H1 (cell line): ENCODE measurements at regions not wholly inside any gene's neighbourhood (a gene's known extent, or its start where the extent isn't known, plus 50 kb on each side); places are given as distances from the start of the nearest gene placed in this dataset.

Source experiments
- CTCF ChIA-PET: fragments of 300-600 bp; sonication (Branson Sonifier 250); formaldehyde crosslinking; loops from one replicate; lab custom pipeline; 2021; ENCODE audit not compliant: partially characterized antibody; lab: Charles Lee
- POLR2A ChIA-PET: fragments of 300-600 bp; sonication (Branson Sonifier 250); formaldehyde crosslinking; loops from one replicate; lab custom pipeline; 2021; ENCODE audit warnings: inconsistent platforms; ENCODE audit not compliant: partially characterized antibody; lab: Charles Lee
- DNase-seq, 2 experiments: peaks; one replicate each; pipeline versions ENCODE4 v3.0.0 to v3.0.0-alpha.2; 2010 to 2022; ENCODE audit warnings: low spot score in 2 of 2, low read depth in 1 of 2, mixed read lengths in 1 of 2
- FAIRE-seq: peaks from 2 replicates; lab custom pipeline; 2011; peaks lifted over from hg19 to GRCh38; lab: Jason Lieb, UNC
- H2AFZ ChIP-seq: 2 replicates; pipeline ENCODE4 v1.8.1; 2012; ENCODE audit warnings: low read length, inconsistent platforms
- H2AK5ac ChIP-seq: 2 replicates; pipeline ENCODE4 v1.6.1; 2013; ENCODE audit warnings: low read depth, low read length
- H2BK120ac ChIP-seq: replicated peaks from 2 replicates; pipeline ENCODE3; 2013; ENCODE audit warnings: low read depth, low read length, inconsistent platforms
- H2BK12ac ChIP-seq: 2 replicates; pipeline ENCODE4 v1.6.1; 2013; ENCODE audit warnings: low read depth, low read length
- H2BK15ac ChIP-seq: 2 replicates; pipeline ENCODE4 v1.6.1; 2013; ENCODE audit warnings: low read length
- H2BK20ac ChIP-seq: 2 replicates; pipeline ENCODE4 v1.6.1; 2013; ENCODE audit warnings: low read length
- H2BK5ac ChIP-seq: 2 replicates; pipeline ENCODE4 v1.6.1; 2013; ENCODE audit warnings: low read depth, low read length
- H3K14ac ChIP-seq: 2 replicates; pipeline ENCODE4 v1.6.1; 2013; ENCODE audit warnings: inconsistent platforms; ENCODE audit not compliant: insufficient read length
- H3K18ac ChIP-seq: 2 replicates; pipeline ENCODE4 v1.6.1; 2013; ENCODE audit warnings: low read length; ENCODE audit errors: extremely low read depth
- H3K23ac ChIP-seq: 2 replicates; pipeline ENCODE4 v1.6.1; 2013; ENCODE audit warnings: inconsistent platforms; ENCODE audit not compliant: insufficient read length
- H3K23me2 ChIP-seq: 2 replicates; pipeline ENCODE4 v1.6.1; 2013; ENCODE audit warnings: low read depth, low read length
- H3K27ac ChIP-seq: 2 replicates; pipeline ENCODE4 v1.6.1; 2011; ENCODE audit warnings: low read depth, low read length, inconsistent platforms
- H3K27me3 ChIP-seq, 4 experiments: replicated peaks in 1 of 4; 1 replicate in 1 of 4; 2 replicates in 3 of 4; pipeline versions ENCODE4 v1.6.1 to v1.8.1; 2011 to 2013; ENCODE audit warnings: low read length in 3 of 4, mild to moderate bottlenecking in 3 of 4, inconsistent platforms in 2 of 4, mixed read lengths in 2 of 4, moderate library complexity in 1 of 4; ENCODE audit not compliant: control insufficient read depth in 3 of 4, insufficient read depth in 3 of 4; ENCODE audit errors: extremely low read depth in 1 of 4
- H3K36me3 ChIP-seq, 4 experiments: 2 replicates each; pipeline versions ENCODE4 v1.6.1 to v1.8.1; 2011 to 2013; ENCODE audit warnings: mild to moderate bottlenecking in 4 of 4, low read length in 3 of 4, moderate library complexity in 2 of 4, control low read depth in 1 of 4, inconsistent platforms in 1 of 4; ENCODE audit not compliant: insufficient read depth in 4 of 4, control insufficient read depth in 2 of 4
- H3K4ac ChIP-seq: replicated peaks from 2 replicates; pipeline ENCODE3; 2013; ENCODE audit warnings: low read length, low read depth, mixed read lengths, inconsistent platforms; ENCODE audit not compliant: insufficient read length
- H3K4me1 ChIP-seq, 4 experiments: replicated peaks in 1 of 4; 1 replicate in 1 of 4; 2 replicates in 3 of 4; pipeline versions ENCODE4 v1.6.1 to v1.8.1; 2011 to 2013; ENCODE audit warnings: low read length in 3 of 4, inconsistent platforms in 2 of 4, mixed read lengths in 1 of 4; ENCODE audit not compliant: insufficient read depth in 4 of 4, control insufficient read depth in 3 of 4
- H3K4me2 ChIP-seq, 2 experiments: 2 replicates each; pipeline versions ENCODE4 v1.6.1 to v1.8.1; 2011 to 2013; ENCODE audit warnings: low read depth in 2 of 2, low read length in 2 of 2, control low read depth in 1 of 2, inconsistent platforms in 1 of 2, mild to moderate bottlenecking in 1 of 2; ENCODE audit not compliant: insufficient read depth in 1 of 2
- H3K4me3 ChIP-seq, 4 experiments: fragments of 200-600, 300-600 bp in 1 of 4; sonication (generic), shearing (Covaris generic), sonication (Bioruptor Twin) in 1 of 4; 2 replicates each; pipeline versions ENCODE4 v1.5.1 to v1.8.1; 2011 to 2016; ENCODE audit warnings: low read length in 4 of 4, low read depth in 3 of 4, control low read depth in 2 of 4, inconsistent platforms in 2 of 4, mild to moderate bottlenecking in 2 of 4, mixed read lengths in 1 of 4, moderate library complexity in 1 of 4; ENCODE audit not compliant: insufficient read depth in 2 of 4; ENCODE audit errors: extremely low read depth in 1 of 4
- H3K56ac ChIP-seq: replicated peaks from 2 replicates; pipeline ENCODE3; 2013; ENCODE audit warnings: low read depth, mild to moderate bottlenecking, mixed read lengths, low read length, inconsistent platforms; ENCODE audit not compliant: insufficient read length
- H3K79me1 ChIP-seq: 2 replicates; pipeline ENCODE4 v1.6.1; 2013; ENCODE audit warnings: low read depth, low read length, control low read depth
- H3K79me2 ChIP-seq, 2 experiments: 2 replicates each; pipeline versions ENCODE4 v1.6.1 to v1.8.1; 2012 to 2013; ENCODE audit warnings: low read length in 2 of 2, mild to moderate bottlenecking in 2 of 2, inconsistent platforms in 1 of 2; ENCODE audit not compliant: insufficient read depth in 2 of 2, control insufficient read depth in 1 of 2
- H3K9ac ChIP-seq, 4 experiments: replicated peaks in 1 of 4; 1 replicate in 1 of 4; 2 replicates in 3 of 4; pipeline versions ENCODE4 v1.6.1 to v1.8.1; 2011 to 2013; ENCODE audit warnings: low read depth in 3 of 4, low read length in 3 of 4, control low read depth in 2 of 4, mild to moderate bottlenecking in 2 of 4, moderate library complexity in 2 of 4, inconsistent platforms in 1 of 4; ENCODE audit errors: extremely low read depth in 1 of 4
- H3K9me3 ChIP-seq, 2 experiments: 2 replicates each; pipeline versions ENCODE4 v1.6.1 to v1.8.1; 2012 to 2013; ENCODE audit warnings: mild to moderate bottlenecking in 2 of 2, moderate library complexity in 2 of 2, control low read depth in 1 of 2, inconsistent platforms in 1 of 2, low read depth in 1 of 2, low read length in 1 of 2, mixed read lengths in 1 of 2; ENCODE audit not compliant: insufficient read depth in 2 of 2
- H4K20me1 ChIP-seq, 2 experiments: replicated peaks in 1 of 2; 2 replicates each; pipeline versions ENCODE3 to v1.8.1; 2011 to 2013; ENCODE audit warnings: inconsistent platforms in 2 of 2, low read length in 2 of 2, mild to moderate bottlenecking in 1 of 2; ENCODE audit not compliant: insufficient read depth in 2 of 2, control insufficient read depth in 1 of 2
- H4K5ac ChIP-seq: 2 replicates; pipeline ENCODE4 v1.6.1; 2013; ENCODE audit warnings: low read length, low read depth, mixed read lengths, inconsistent platforms; ENCODE audit not compliant: insufficient read length
- H4K8ac ChIP-seq: 2 replicates; pipeline ENCODE4 v1.8.0; 2013; ENCODE audit warnings: mild to moderate bottlenecking, moderate library complexity, low read length, inconsistent platforms; ENCODE audit not compliant: insufficient read depth; ENCODE audit errors: extremely low read depth
- H4K91ac ChIP-seq: replicated peaks from 2 replicates; pipeline ENCODE3; 2013; ENCODE audit warnings: low read length, mixed read lengths, inconsistent platforms; ENCODE audit not compliant: insufficient read length
- RXRA ChIP-seq: IDR thresholded peaks from 2 replicates; pipeline ENCODE4 v1.6.1; 2011; ENCODE audit warnings: low read depth, mild to moderate bottlenecking, low read length, moderate library complexity; ENCODE audit not compliant: insufficient read depth
- SIN3A ChIP-seq, 2 experiments: IDR thresholded peaks in 1 of 2; conservative IDR thresholded peaks in 1 of 2; 2 replicates each; pipeline ENCODE4 v1.6.1; 2011 to 2012; ENCODE audit warnings: low read length in 2 of 2, improper control_type of control experiment in 1 of 2, low read depth in 1 of 2, mild to moderate bottlenecking in 1 of 2
- TAF7 ChIP-seq: optimal IDR thresholded peaks from 2 replicates; pipeline ENCODE3; 2011; ENCODE audit warnings: low read depth, mild to moderate bottlenecking, inconsistent platforms, low read length, moderate library complexity, borderline replicate concordance
- WGBS, 2 experiments: shearing (Covaris generic) in 1 of 2; methylation state at CpG; one replicate each; pipeline versions ENCODE4 v1.1.6 to v1.1.7; 2013 to 2015; ENCODE audit warnings: low lambda C conversion rate in 2 of 2, mixed read lengths in 2 of 2, inconsistent platforms in 1 of 2, low coverage in 1 of 2, missing lambda C conversion rate in 1 of 2; ENCODE audit not compliant: insufficient replicate concordance in 2 of 2, insufficient coverage in 1 of 2, insufficient read length in 1 of 2; ENCODE audit errors: extremely low coverage in 1 of 2, missing lambda C conversion rate in 1 of 2; 5-methylcytosine and 5-hydroxymethylcytosine counted together

- Histone ChIP-seq H3K9me3 (no peaks in the 10 kb centered on the region), H3K27ac (no peak overlapping the region), H3K56ac (no peak overlapping the region), H2AFZ (no peak overlapping the region), H4K91ac (no peak overlapping the region), H2BK20ac (no peak overlapping the region), H3K27me3 (no peaks in the 10 kb centered on the region), H2BK15ac (no peak overlapping the region), H3K4me1 (no peaks in the 10 kb centered on the region), H3K9ac (no peak overlapping the region), H3K18ac (no peak overlapping the region), H3K4me2 (no peak overlapping the region), H3K79me2 (no peaks in the 10 kb centered on the region), H4K8ac (no peak overlapping the region; the same call in 1 of the 2 replicates), H3K14ac (no peak overlapping the region), H4K5ac (no peak overlapping the region), H3K79me1 (no peaks in the 10 kb centered on the region), H4K20me1 (no peaks in the 10 kb centered on the region), H2BK120ac (no peak overlapping the region), H3K4ac (no peak overlapping the region), H3K23me2 (no peaks in the 10 kb centered on the region), H2BK12ac (no peak overlapping the region), H3K4me3 (no peak overlapping the region), H3K36me3 (no peaks in the 10 kb centered on the region), H2BK5ac (no peak overlapping the region), H2AK5ac (no peak overlapping the region), H3K23ac (no peak overlapping the region)
- no peak for DNase-seq
- ChIA-PET POLR2A (no interaction called here), CTCF (no interaction called here)
- FAIRE-seq: no peak
- 92% methylated on average over 2 of the region's 2 CpGs; no CpG with 5 or more reads in 1 of the 2 experiments for WGBS, 2 experiments
- TF ChIP-seq RXRA: no peak
- TF ChIP-seq SIN3A (conservative IDR thresholded peaks at IDR 0.05 in 1 of 2, IDR thresholded peaks at IDR 0.05 in 1 of 2; ENCODE audit: low read depth in 1 of 2, low read length in 2 of 2): no peak
- TF ChIP-seq TAF7: no peak
Observed at GRCh38 chr4:103867311-103867710, 147.5 kb upstream of the TACR3 start.
